Panc1 (cell line): ENCODE measurements at regions not wholly inside any gene's neighbourhood (a gene's known extent, or its start where the extent isn't known, plus 50 kb on each side); places are given as distances from the start of the nearest gene placed in this dataset.
"Not testable (repeated sequence)": the region's sequence is repeated elsewhere in the genome, so short reads cannot be mapped to it uniquely, and the experiment has no call there.

ENCODE experiments used
- POLR2AphosphoS5 ChIP-seq: IDR thresholded peaks from 2 replicates; pipeline ENCODE4 v1.6.1; 2012; ENCODE audit warnings: mild to moderate bottlenecking, low read depth, low read length, moderate library complexity
- SIN3A ChIP-seq: IDR thresholded peaks from 2 replicates; pipeline ENCODE4 v1.6.1; 2012; ENCODE audit warnings: low read depth, mild to moderate bottlenecking, low read length, moderate library complexity, borderline replicate concordance; ENCODE audit not compliant: insufficient read depth
- TCF7L2 ChIP-seq: IDR thresholded peaks from 2 replicates; pipeline ENCODE4 v1.6.1; 2011; ENCODE audit warnings: mild to moderate bottlenecking, low read depth, low read length, inconsistent platforms
- TF ChIP-seq, protein P1 (sequence below): fragments of 450-650 bp; IDR thresholded peaks from 2 replicates; pipeline ENCODE4 v1.5.1; 2017; ENCODE audit warnings: mild to moderate bottlenecking
- TF ChIP-seq, protein P2 (sequence below), 2 experiments: IDR thresholded peaks; 2 replicates each; pipeline ENCODE4 v1.6.1; 2011 to 2012; ENCODE audit warnings: low read depth in 2 of 2, control low read depth in 1 of 2, low read length in 1 of 2, mild to moderate bottlenecking in 1 of 2, moderate library complexity in 1 of 2; ENCODE audit not compliant: insufficient read depth in 1 of 2

DNA sequence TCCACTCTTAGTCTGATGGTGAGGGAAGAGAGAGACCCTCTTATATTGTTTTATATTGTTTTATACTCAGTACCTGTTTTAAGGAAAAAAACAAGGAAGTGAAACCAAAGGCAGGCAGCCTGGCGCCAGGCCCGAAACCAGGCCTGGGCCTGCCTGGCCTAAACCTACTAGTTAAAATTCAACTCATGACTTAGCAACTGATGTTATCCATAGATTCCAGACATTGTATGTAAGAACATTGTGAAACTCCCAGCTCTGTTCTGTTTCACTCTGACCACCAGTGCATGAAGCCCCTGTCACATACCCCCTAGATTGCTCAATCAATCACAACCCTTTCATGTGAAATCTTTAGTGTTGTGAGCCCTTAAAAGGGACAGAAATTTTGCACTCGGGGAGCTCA, 1226.7 kb downstream of the ROBO2 start:
- TF ChIP-seq, protein P1, sequence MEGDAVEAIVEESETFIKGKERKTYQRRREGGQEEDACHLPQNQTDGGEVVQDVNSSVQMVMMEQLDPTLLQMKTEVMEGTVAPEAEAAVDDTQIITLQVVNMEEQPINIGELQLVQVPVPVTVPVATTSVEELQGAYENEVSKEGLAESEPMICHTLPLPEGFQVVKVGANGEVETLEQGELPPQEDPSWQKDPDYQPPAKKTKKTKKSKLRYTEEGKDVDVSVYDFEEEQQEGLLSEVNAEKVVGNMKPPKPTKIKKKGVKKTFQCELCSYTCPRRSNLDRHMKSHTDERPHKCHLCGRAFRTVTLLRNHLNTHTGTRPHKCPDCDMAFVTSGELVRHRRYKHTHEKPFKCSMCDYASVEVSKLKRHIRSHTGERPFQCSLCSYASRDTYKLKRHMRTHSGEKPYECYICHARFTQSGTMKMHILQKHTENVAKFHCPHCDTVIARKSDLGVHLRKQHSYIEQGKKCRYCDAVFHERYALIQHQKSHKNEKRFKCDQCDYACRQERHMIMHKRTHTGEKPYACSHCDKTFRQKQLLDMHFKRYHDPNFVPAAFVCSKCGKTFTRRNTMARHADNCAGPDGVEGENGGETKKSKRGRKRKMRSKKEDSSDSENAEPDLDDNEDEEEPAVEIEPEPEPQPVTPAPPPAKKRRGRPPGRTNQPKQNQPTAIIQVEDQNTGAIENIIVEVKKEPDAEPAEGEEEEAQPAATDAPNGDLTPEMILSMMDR, result not testable (repeated sequence)
- not testable (repeated sequence) for TF ChIP-seq POLR2AphosphoS5, TCF7L2, SIN3A
- TF ChIP-seq, protein P2, sequence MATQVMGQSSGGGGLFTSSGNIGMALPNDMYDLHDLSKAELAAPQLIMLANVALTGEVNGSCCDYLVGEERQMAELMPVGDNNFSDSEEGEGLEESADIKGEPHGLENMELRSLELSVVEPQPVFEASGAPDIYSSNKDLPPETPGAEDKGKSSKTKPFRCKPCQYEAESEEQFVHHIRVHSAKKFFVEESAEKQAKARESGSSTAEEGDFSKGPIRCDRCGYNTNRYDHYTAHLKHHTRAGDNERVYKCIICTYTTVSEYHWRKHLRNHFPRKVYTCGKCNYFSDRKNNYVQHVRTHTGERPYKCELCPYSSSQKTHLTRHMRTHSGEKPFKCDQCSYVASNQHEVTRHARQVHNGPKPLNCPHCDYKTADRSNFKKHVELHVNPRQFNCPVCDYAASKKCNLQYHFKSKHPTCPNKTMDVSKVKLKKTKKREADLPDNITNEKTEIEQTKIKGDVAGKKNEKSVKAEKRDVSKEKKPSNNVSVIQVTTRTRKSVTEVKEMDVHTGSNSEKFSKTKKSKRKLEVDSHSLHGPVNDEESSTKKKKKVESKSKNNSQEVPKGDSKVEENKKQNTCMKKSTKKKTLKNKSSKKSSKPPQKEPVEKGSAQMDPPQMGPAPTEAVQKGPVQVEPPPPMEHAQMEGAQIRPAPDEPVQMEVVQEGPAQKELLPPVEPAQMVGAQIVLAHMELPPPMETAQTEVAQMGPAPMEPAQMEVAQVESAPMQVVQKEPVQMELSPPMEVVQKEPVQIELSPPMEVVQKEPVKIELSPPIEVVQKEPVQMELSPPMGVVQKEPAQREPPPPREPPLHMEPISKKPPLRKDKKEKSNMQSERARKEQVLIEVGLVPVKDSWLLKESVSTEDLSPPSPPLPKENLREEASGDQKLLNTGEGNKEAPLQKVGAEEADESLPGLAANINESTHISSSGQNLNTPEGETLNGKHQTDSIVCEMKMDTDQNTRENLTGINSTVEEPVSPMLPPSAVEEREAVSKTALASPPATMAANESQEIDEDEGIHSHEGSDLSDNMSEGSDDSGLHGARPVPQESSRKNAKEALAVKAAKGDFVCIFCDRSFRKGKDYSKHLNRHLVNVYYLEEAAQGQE (IDR thresholded peaks at IDR 0.05; ENCODE audit: insufficient read depth in 1 of 2, low read depth in 2 of 2, low read length in 1 of 2), result not testable (repeated sequence)
